Spleen (tissue), 11 donors: ENCODE measurements at regions not wholly inside any gene's neighbourhood (a gene's known extent, or its start where the extent isn't known, plus 50 kb on each side); places are given as distances from the start of the nearest gene placed in this dataset.

Experiments used
- DNase-seq: peaks from one replicate; pipeline ENCODE4 v3.0.0-alpha.2; 2020
- H3K27ac ChIP-seq, 8 donors: fragments of 200-600 bp; sonication (generic) in 7 of 8; 1 replicate in 4 of 8; 2 replicates in 4 of 8; pipeline versions ENCODE4 v1.5.0 to v1.8.0; 2016 to 2021; ENCODE audit warnings: inconsistent platforms in 4 of 8, mild to moderate bottlenecking in 4 of 8, moderate library complexity in 1 of 8
- H3K27me3 ChIP-seq, 7 donors: fragments of 200-600 bp; sonication (generic) in 6 of 7; replicated peaks in 1 of 7; 1 replicate in 4 of 7; 2 replicates in 3 of 7; pipeline versions ENCODE4 v1.5.0 to v1.8.0; 2016 to 2021; ENCODE audit warnings: inconsistent platforms in 3 of 7, mild to moderate bottlenecking in 1 of 7
- H3K36me3 ChIP-seq, 6 donors: fragments of 200-600 bp; sonication (generic) in 5 of 6; 1 replicate in 4 of 6; 2 replicates in 2 of 6; pipeline versions ENCODE4 v1.5.0 to v1.8.0; 2016 to 2021; ENCODE audit warnings: inconsistent platforms in 2 of 6
- H3K4me1 ChIP-seq, 6 donors: fragments of 200-600 bp; sonication (generic) in 5 of 6; 1 replicate in 3 of 6; 2 replicates in 3 of 6; pipeline versions ENCODE4 v1.5.0 to v1.8.0; 2016 to 2021; ENCODE audit warnings: inconsistent platforms in 3 of 6
- H3K4me3 ChIP-seq, 8 donors: fragments of 200-600 bp; sonication (generic) in 7 of 8; 1 replicate in 4 of 8; 2 replicates in 4 of 8; pipeline versions ENCODE4 v1.5.0 to v1.8.0; 2016 to 2021; ENCODE audit warnings: inconsistent platforms in 4 of 8, mild to moderate bottlenecking in 4 of 8, moderate library complexity in 2 of 8
- H3K9me3 ChIP-seq, 8 donors: fragments of 200-600 bp; sonication (generic) in 7 of 8; 1 replicate in 4 of 8; 2 replicates in 4 of 8; pipeline versions ENCODE4 v1.5.0 to v1.8.0; 2016 to 2021; ENCODE audit warnings: inconsistent platforms in 4 of 8
- POLR2A ChIP-seq, 3 donors: fragments of 450-650 bp; IDR thresholded peaks; one replicate each; pipeline ENCODE4 v1.5.1; 2017; ENCODE audit warnings: antibody characterized with exemption in 3 of 3, mild to moderate bottlenecking in 1 of 3
- POLR2AphosphoS5 ChIP-seq, 3 donors: sonication (generic); formaldehyde crosslinking; IDR thresholded peaks; one replicate each; pipeline ENCODE4 v1.5.1; 2017; ENCODE audit warnings: antibody characterized with exemption in 3 of 3
- WGBS, 5 donors: extraction: QIAGEN DNeasy Blood & Tissue Kit in 3 of 5; methylation state at CpG; one replicate each; pipeline versions ENCODE4 v1.1.5 to v1.1.7; 2013 to 2018; 5-methylcytosine and 5-hydroxymethylcytosine counted together
- intact Hi-C: fragments of 100-400 bp; cut with DNase I; formaldehyde crosslinking; loops from one replicate; pipeline ENCODE4 v1.15.0; 2023; ENCODE audit warnings: low total_unique reads
- TF ChIP-seq, protein P1 (sequence below), 11 experiments: fragments of 200-600 bp in 7 of 11; fragments of 450-650 bp in 4 of 11; sonication (generic) in 4 of 11; IDR thresholded peaks in 8 of 11; conservative IDR thresholded peaks in 3 of 11; 1 replicate in 7 of 11; 2 replicates in 4 of 11; pipeline versions ENCODE4 v1.4.0 to v1.8.0; 2016 to 2021; ENCODE audit warnings: antibody characterized with exemption in 11 of 11, inconsistent platforms in 4 of 11, mild to moderate bottlenecking in 1 of 11
- donor health status: healthy with polysubstance abuse.
- donor health status: DM: no; HTN: no; CAD: no; lungs with moderate emphysema.
- donor health status: DM: no; HTN: no; CAD: no.
- donor health status: Bipolar disorder and iron deficiency.
- donor health status: healthy.
- donor health status: DM: no; HTN: no; CAD: no.
- donor health status: DM: yes; HTN: yes; CAD: no.

DNA sequence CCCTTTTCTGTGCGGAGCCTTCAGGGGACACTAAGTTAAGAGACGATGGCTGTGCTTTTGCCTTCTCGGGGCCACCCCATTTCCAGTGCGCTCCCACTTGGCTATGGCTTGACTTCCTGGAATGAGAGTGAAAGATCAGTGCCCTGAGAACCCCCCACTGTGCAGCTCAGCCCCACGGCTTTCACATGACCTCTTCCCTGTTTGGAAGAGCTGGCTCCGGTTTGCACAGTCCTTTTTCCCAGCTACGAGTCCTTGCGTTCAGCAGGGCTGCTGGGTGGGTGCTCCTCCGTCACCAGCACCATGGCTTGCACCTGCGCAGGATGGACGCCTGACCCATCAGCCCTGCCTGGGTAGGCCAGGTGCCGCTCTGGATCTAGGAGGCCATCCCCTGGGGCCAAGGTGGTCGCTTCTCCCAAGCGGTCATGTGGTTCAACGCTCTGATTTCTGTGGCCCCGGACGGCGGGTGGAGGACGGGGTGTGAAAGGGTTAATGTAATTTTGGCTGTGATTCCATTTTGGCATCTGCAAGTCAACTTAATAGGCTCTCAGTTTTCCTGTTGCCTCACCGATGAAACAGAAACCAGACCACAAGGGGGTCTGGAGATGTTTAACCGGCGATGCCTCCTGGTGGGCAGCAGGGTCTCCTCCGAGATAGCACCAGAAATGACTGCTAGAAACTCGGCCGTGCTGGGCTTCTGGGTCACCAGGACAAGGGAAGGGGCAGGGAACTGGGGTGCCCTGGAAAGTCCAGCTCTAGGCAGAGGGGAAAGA is 113.1 kb upstream of the HAAO start:
- no peak for DNase-seq
- Histone ChIP-seq H3K27ac (peak overlapping the region; percentile 42 to 74 (median 67)), H3K27me3 (peaks cover 0 to 12% (median 0%) of the 10 kb centered on the region in 7 donors), H3K36me3 (no peaks in the 10 kb centered on the region), H3K9me3 (no peaks in the 10 kb centered on the region), H3K4me1 (peaks cover 5 to 54% (median 23%) of the 10 kb centered on the region in 6 donors), H3K4me3 (no peak overlapping the region)
- TF ChIP-seq, protein P1, sequence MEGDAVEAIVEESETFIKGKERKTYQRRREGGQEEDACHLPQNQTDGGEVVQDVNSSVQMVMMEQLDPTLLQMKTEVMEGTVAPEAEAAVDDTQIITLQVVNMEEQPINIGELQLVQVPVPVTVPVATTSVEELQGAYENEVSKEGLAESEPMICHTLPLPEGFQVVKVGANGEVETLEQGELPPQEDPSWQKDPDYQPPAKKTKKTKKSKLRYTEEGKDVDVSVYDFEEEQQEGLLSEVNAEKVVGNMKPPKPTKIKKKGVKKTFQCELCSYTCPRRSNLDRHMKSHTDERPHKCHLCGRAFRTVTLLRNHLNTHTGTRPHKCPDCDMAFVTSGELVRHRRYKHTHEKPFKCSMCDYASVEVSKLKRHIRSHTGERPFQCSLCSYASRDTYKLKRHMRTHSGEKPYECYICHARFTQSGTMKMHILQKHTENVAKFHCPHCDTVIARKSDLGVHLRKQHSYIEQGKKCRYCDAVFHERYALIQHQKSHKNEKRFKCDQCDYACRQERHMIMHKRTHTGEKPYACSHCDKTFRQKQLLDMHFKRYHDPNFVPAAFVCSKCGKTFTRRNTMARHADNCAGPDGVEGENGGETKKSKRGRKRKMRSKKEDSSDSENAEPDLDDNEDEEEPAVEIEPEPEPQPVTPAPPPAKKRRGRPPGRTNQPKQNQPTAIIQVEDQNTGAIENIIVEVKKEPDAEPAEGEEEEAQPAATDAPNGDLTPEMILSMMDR (IDR thresholded peaks at IDR 0.05 in 8 of 11, conservative IDR thresholded peaks at IDR 0.05 in 3 of 11) = no peak
- TF ChIP-seq POLR2AphosphoS5 (IDR thresholded peaks at IDR 0.05) (no peak), POLR2A (IDR thresholded peaks at IDR 0.05) (no peak)
- intact Hi-C loops = no loop called here
- 36 to 63% (median 52%) methylated on average over 22 to 25 of the region's 25 CpGs for whole genome bisulfite sequencing, 5 donors

- Histone ChIP-seq H3K27me3 (peaks cover 0 to 12% (median 0%) of the 10 kb centered on the region in 7 donors), H3K9me3 (no peaks in the 10 kb centered on the region), H3K4me3 (no peak overlapping the region), H3K27ac (peak overlapping the region in 2 of 8 donors; percentile 24 to 44), H3K36me3 (no peaks in the 10 kb centered on the region), H3K4me1 (peaks cover 5 to 54% (median 23%) of the 10 kb centered on the region in 6 donors)
- intact Hi-C loops = no loop called here
- 83 to 94% (median 87%) methylated on average over 3 of the region's 3 CpGs for WGBS, 5 donors
- TF ChIP-seq POLR2AphosphoS5 (IDR thresholded peaks at IDR 0.05) = no peak
- no peak for TF ChIP-seq POLR2A (IDR thresholded peaks at IDR 0.05)
- TF ChIP-seq, protein P1 (IDR thresholded peaks at IDR 0.05 in 8 of 11, conservative IDR thresholded peaks at IDR 0.05 in 3 of 11) = no peak
- DNase-seq = no peak
Measured at GRCh38 chr2:42904576-42904876, 112.1 kb upstream of the HAAO start.

GRCh38 chr2:42903821-42904575 is 111.6 kb upstream of the HAAO start:
- Histone ChIP-seq H3K36me3 (no peaks in the 10 kb centered on the region), H3K27me3 (peaks cover 0 to 12% (median 0%) of the 10 kb centered on the region in 7 donors), H3K9me3 (no peaks in the 10 kb centered on the region), H3K4me3 (no peak overlapping the region), H3K4me1 (peaks cover 5 to 51% (median 23%) of the 10 kb centered on the region in 6 donors), H3K27ac (peak overlapping the region in 3 of 8 donors; percentile 23 to 44 (median 24))
- no peak for DNase-seq
- intact Hi-C loops = no loop called here
- TF ChIP-seq POLR2A (IDR thresholded peaks at IDR 0.05) = no peak
- TF ChIP-seq, protein P1 (IDR thresholded peaks at IDR 0.05 in 8 of 11, conservative IDR thresholded peaks at IDR 0.05 in 3 of 11) = no peak
- no peak for TF ChIP-seq POLR2AphosphoS5 (IDR thresholded peaks at IDR 0.05)
- 72 to 84% (median 75%) methylated on average over 16 of the region's 16 CpGs for WGBS, 5 donors
